ENCODE measurements at regions not wholly inside any gene's neighbourhood (a gene's known extent, or its start where the extent isn't known, plus 50 kb on each side); places are given as distances from the start of the nearest gene placed in this dataset.
"Not testable (repeated sequence)": the region's sequence is repeated elsewhere in the genome, so short reads cannot be mapped to it uniquely, and the experiment has no call there.

DNA sequence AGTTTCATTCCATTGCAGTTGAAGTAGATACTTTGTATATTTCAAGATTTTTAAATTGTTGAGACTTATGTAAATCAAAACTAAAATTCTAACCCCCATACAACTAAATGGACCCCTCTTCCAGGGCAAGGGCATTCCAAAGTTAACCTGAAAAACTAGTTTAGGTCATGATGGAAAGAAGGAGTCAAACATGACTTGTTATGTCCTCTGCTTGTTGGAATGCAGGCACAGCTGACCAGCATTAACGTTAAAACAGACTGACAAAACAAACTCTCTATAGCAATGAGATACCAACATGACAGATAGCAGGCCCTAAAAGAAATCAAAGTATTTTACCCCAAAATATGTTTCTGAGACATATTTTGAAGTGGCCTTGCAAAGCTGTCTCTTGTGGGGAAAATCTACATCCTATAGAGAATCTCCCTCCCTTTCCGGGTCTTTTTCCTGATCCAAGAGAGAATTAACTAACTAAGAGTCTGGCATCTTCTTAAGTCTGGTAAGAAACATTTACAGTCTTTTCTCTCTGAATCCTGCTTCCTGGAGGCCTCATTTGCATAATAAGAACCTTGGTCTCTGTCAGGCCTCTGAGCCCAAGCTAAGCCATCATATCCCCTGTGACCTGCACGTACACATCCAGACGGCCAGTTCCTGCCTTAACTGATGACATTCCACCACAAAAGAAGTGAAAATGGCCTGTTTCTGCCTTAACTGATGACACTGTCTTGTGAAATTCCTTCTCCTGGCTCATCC lies 124.3 kb upstream of the ATXN1 start:
- intact Hi-C loops (cut with DNase I) = no loop called here

GRCh38 chr6:16884526-16884925 lies 123.3 kb upstream of the ATXN1 start:
- Histone ChIP-seq H3K4me1 (no peaks in the 10 kb centered on the region), H3K4me3 (no peak overlapping the region), H3K27ac (no peak overlapping the region), H3K36me3 (no peaks in the 10 kb centered on the region), H3K27me3 (no peaks in the 10 kb centered on the region), H3K9ac (ENCODE audit: low read depth in 2 of 2, low read length in 2 of 2) (no peak overlapping the region), H3K9me3 (no peaks in the 10 kb centered on the region)
- DNase-seq = no peak
- TF ChIP-seq, protein P1, sequence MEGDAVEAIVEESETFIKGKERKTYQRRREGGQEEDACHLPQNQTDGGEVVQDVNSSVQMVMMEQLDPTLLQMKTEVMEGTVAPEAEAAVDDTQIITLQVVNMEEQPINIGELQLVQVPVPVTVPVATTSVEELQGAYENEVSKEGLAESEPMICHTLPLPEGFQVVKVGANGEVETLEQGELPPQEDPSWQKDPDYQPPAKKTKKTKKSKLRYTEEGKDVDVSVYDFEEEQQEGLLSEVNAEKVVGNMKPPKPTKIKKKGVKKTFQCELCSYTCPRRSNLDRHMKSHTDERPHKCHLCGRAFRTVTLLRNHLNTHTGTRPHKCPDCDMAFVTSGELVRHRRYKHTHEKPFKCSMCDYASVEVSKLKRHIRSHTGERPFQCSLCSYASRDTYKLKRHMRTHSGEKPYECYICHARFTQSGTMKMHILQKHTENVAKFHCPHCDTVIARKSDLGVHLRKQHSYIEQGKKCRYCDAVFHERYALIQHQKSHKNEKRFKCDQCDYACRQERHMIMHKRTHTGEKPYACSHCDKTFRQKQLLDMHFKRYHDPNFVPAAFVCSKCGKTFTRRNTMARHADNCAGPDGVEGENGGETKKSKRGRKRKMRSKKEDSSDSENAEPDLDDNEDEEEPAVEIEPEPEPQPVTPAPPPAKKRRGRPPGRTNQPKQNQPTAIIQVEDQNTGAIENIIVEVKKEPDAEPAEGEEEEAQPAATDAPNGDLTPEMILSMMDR (IDR thresholded peaks at IDR 0.05) = no peak
- intact Hi-C loops (cut with DNase I) = no loop called here

More for the DNA sequence above, 124.3 kb upstream of the ATXN1 start:
- Histone ChIP-seq H3K27me3 (no peaks in the 10 kb centered on the region), H3K27ac (no peak overlapping the region), H3K4me1 (no peaks in the 10 kb centered on the region), H3K9ac (ENCODE audit: low read depth in 2 of 2, low read length in 2 of 2) (no peak overlapping the region), H3K4me3 (no peak overlapping the region), H3K36me3 (no peaks in the 10 kb centered on the region), H3K9me3 (no peaks in the 10 kb centered on the region)
- TF ChIP-seq, protein P1 (IDR thresholded peaks at IDR 0.05) = no peak
- DNase-seq = no peak

DNA sequence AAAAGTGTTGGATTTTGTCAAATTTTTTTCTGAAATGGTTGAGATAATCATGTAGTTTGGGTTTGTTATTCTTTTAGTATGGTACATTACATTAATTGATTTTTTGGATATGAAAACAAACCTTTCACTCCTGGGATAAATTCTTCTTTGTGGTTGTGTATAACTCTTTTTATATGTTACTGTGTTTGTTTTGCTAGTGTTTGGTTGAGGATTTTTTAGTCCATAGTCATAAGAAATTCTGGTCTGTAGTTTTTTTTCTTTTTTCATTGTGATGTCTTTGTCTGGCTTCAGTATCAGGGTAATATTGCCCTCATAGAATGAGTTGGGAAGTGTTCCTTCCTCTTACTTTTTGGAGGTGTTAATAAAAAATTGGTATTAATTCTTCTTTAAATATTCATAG lies 122.2 kb upstream of the ATXN1 start:
- Histone ChIP-seq H3K4me1 (no peaks in the 10 kb centered on the region), H3K9me3 (no peaks in the 10 kb centered on the region), H3K36me3 (no peaks in the 10 kb centered on the region), H3K9ac (ENCODE audit: low read depth in 2 of 2, low read length in 2 of 2) (no peak overlapping the region), H3K4me3 (no peak overlapping the region), H3K27ac (no peak overlapping the region), H3K27me3 (no peaks in the 10 kb centered on the region)
- DNase-seq = no peak
- intact Hi-C loops (cut with DNase I) = no loop called here
- TF ChIP-seq, protein P1 (IDR thresholded peaks at IDR 0.05) = no peak

- Histone ChIP-seq H3K27me3 (no peaks in the 10 kb centered on the region), H3K4me1 (no peaks in the 10 kb centered on the region), H3K9me3 (no peaks in the 10 kb centered on the region), H3K27ac (no peak overlapping the region), H3K36me3 (no peaks in the 10 kb centered on the region), H3K4me3 (no peak overlapping the region), H3K9ac (ENCODE audit: low read depth in 2 of 2, low read length in 2 of 2) (no peak overlapping the region)
- intact Hi-C loops (cut with DNase I) = no loop called here
- TF ChIP-seq, protein P1 (IDR thresholded peaks at IDR 0.05) = no peak
- no peak for DNase-seq
Observed at GRCh38 chr6:16882230-16882629, 121.0 kb upstream of the ATXN1 start.

GRCh38 chr6:16876852-16877251 lies 115.6 kb upstream of the ATXN1 start:
- H3K9me3 ChIP-seq; H3K4me3 ChIP-seq; H3K27me3 ChIP-seq; H3K27ac ChIP-seq; H3K36me3 ChIP-seq; intact Hi-C loops (cut with DNase I); H3K4me1 ChIP-seq; H3K9ac ChIP-seq (ENCODE audit: low read depth in 2 of 2, low read length in 2 of 2); DNase-seq: not testable (repeated sequence)

DNA sequence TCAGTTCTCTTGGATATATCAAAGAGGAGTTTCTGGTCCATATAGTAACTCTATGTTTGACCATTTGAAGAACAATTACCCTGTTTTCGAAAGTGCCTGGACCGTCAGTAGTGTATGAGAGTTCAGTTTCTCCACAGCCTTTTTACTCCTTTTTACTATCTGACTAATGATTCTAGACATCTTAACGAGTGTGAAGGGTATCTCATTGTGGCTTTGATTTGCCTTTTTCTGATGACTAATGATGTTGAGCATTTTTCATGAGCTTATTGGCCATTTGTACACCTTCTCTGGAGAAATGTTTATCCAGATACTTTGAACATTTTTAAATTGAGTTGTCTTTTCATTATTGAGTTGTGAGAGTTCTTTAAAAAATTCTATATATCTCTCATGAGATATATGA lies 114.9 kb upstream of the ATXN1 start:
- TF ChIP-seq, protein P1 (IDR thresholded peaks at IDR 0.05) = no peak
- intact Hi-C loops (cut with DNase I) = no loop called here

More for the DNA sequence above, 114.9 kb upstream of the ATXN1 start:
- Histone ChIP-seq H3K4me3 (no peak overlapping the region), H3K36me3 (no peaks in the 10 kb centered on the region), H3K27ac (no peak overlapping the region), H3K9ac (ENCODE audit: low read depth in 2 of 2, low read length in 2 of 2) (no peak overlapping the region), H3K4me1 (no peaks in the 10 kb centered on the region), H3K9me3 (no peaks in the 10 kb centered on the region), H3K27me3 (no peaks in the 10 kb centered on the region)
- DNase-seq = no peak
